ENCODE measurements at regions not wholly inside any gene's neighbourhood (a gene's known extent, or its start where the extent isn't known, plus 50 kb on each side); places are given as distances from the start of the nearest gene placed in this dataset.

GRCh38 chr5:175388531-175388930 lies 55.5 kb downstream of the DRD1 start:
- H3K9me2 ChIP-seq (replicated peaks; ENCODE audit: control insufficient read depth, low read length) = no peaks in the 10 kb centered on the region
- TF ChIP-seq EZH2phosphoT487 (IDR thresholded peaks at IDR 0.05; ENCODE audit: borderline replicate concordance, low read length) = no peak
- TF ChIP-seq CTCF (IDR thresholded peaks at IDR 0.05; ENCODE audit: low read depth, low read length, poor library complexity, severe bottlenecking) = no peak
- H3K36me3 ChIP-seq (ENCODE audit: control insufficient read depth, low read length) = no peaks in the 10 kb centered on the region
- H3F3A ChIP-seq (ENCODE audit: control insufficient read depth, insufficient read depth) = no peaks in the 10 kb centered on the region
- H3K27me3 ChIP-seq (ENCODE audit: control insufficient read depth, low read length) = no peaks in the 10 kb centered on the region
- no peak overlapping the region for H3K27ac ChIP-seq (ENCODE audit: low read depth, low read length)
- H3K79me2 ChIP-seq (ENCODE audit: control insufficient read depth, low read length) = no peaks in the 10 kb centered on the region
- H3K4me3 ChIP-seq (ENCODE audit: low read length) = no peak overlapping the region
- H3K4me2 ChIP-seq (ENCODE audit: low read length) = no peak overlapping the region
- no peaks in the 10 kb centered on the region for H3K9me3 ChIP-seq (ENCODE audit: control insufficient read depth, insufficient read depth, low read length)
- no peaks in the 10 kb centered on the region for H4K20me1 ChIP-seq (ENCODE audit: control insufficient read depth, insufficient read depth, low read depth, low read length)
- H3K4me1 ChIP-seq (ENCODE audit: control insufficient read depth, low read length) = no peaks in the 10 kb centered on the region

GRCh38 chr5:175387144-175387543 lies 56.8 kb downstream of the DRD1 start:
- H3K27ac ChIP-seq (ENCODE audit: low read depth, low read length) = no peak overlapping the region
- no peaks in the 10 kb centered on the region for H3K9me2 ChIP-seq (replicated peaks; ENCODE audit: control insufficient read depth, low read length)
- no peaks in the 10 kb centered on the region for H3K36me3 ChIP-seq (ENCODE audit: control insufficient read depth, low read length)
- no peaks in the 10 kb centered on the region for H3K4me1 ChIP-seq (ENCODE audit: control insufficient read depth, low read length)
- no peak overlapping the region for H3K4me3 ChIP-seq (ENCODE audit: low read length)
- no peak overlapping the region for H3K4me2 ChIP-seq (ENCODE audit: low read length)
- H3F3A ChIP-seq (ENCODE audit: control insufficient read depth, insufficient read depth) = no peaks in the 10 kb centered on the region
- H4K20me1 ChIP-seq (ENCODE audit: control insufficient read depth, insufficient read depth, low read depth, low read length) = no peaks in the 10 kb centered on the region
- H3K79me2 ChIP-seq (ENCODE audit: control insufficient read depth, low read length) = no peaks in the 10 kb centered on the region
- no peak for TF ChIP-seq CTCF (IDR thresholded peaks at IDR 0.05; ENCODE audit: low read depth, low read length, poor library complexity, severe bottlenecking)
- no peak for TF ChIP-seq EZH2phosphoT487 (IDR thresholded peaks at IDR 0.05; ENCODE audit: borderline replicate concordance, low read length)
- H3K9me3 ChIP-seq (ENCODE audit: control insufficient read depth, insufficient read depth, low read length) = no peaks in the 10 kb centered on the region
- H3K27me3 ChIP-seq (ENCODE audit: control insufficient read depth, low read length) = no peaks in the 10 kb centered on the region

GRCh38 chr5:175386526-175386925 lies 57.5 kb downstream of the DRD1 start:
- Histone ChIP-seq H3K27me3 (ENCODE audit: control insufficient read depth, low read length) (no peaks in the 10 kb centered on the region), H3K9me2 (replicated peaks; ENCODE audit: control insufficient read depth, low read length) (no peaks in the 10 kb centered on the region), H3F3A (ENCODE audit: control insufficient read depth, insufficient read depth) (no peaks in the 10 kb centered on the region), H3K36me3 (ENCODE audit: control insufficient read depth, low read length) (no peaks in the 10 kb centered on the region), H3K27ac (ENCODE audit: low read depth, low read length) (no peak overlapping the region), H4K20me1 (ENCODE audit: control insufficient read depth, insufficient read depth, low read depth, low read length) (no peaks in the 10 kb centered on the region), H3K4me3 (ENCODE audit: low read length) (no peak overlapping the region), H3K4me2 (ENCODE audit: low read length) (no peak overlapping the region), H3K4me1 (ENCODE audit: control insufficient read depth, low read length) (no peaks in the 10 kb centered on the region), H3K9me3 (ENCODE audit: control insufficient read depth, insufficient read depth, low read length) (no peaks in the 10 kb centered on the region), H3K79me2 (ENCODE audit: control insufficient read depth, low read length) (no peaks in the 10 kb centered on the region)
- TF ChIP-seq EZH2phosphoT487 (IDR thresholded peaks at IDR 0.05; ENCODE audit: borderline replicate concordance, low read length) (no peak), CTCF (IDR thresholded peaks at IDR 0.05; ENCODE audit: low read depth, low read length, poor library complexity, severe bottlenecking) (no peak)

All from DOHH2 (cell line).